Lower leg skin (tissue), 4 donors: ENCODE measurements at regions not wholly inside any gene's neighbourhood (a gene's known extent, or its start where the extent isn't known, plus 50 kb on each side); places are given as distances from the start of the nearest gene placed in this dataset.

ENCODE experiments used
- DNase-seq, 2 donors: peaks; one replicate each; pipeline ENCODE4 v3.0.0-alpha.2; 2019; ENCODE audit warnings: low spot score in 2 of 2
- H3K4me3 ChIP-seq: fragments of 200-600 bp; sonication (generic); 2 replicates; pipeline ENCODE4 v1.5.1; 2017; ENCODE audit warnings: mild to moderate bottlenecking, low read depth; ENCODE audit not compliant: poor library complexity, severe bottlenecking
- CTCF ChIP-seq, 3 donors: fragments of 450-650 bp; IDR thresholded peaks; one replicate each; pipeline ENCODE4 v1.5.1; 2016; ENCODE audit warnings: antibody characterized with exemption in 3 of 3, mild to moderate bottlenecking in 3 of 3, moderate library complexity in 2 of 3
- POLR2A ChIP-seq, 2 donors: fragments of 450-650 bp; IDR thresholded peaks; one replicate each; pipeline ENCODE4 v1.6.1; 2016 to 2017; ENCODE audit warnings: antibody characterized with exemption in 2 of 2, mild to moderate bottlenecking in 1 of 2, moderate library complexity in 1 of 2
- WGBS, 2 donors: methylation state at CpG; one replicate each; pipeline ENCODE4 v1.1.5; 2018; 5-methylcytosine and 5-hydroxymethylcytosine counted together
- intact Hi-C: fragments of 100-400 bp; cut with DNase I; formaldehyde crosslinking; loops from one replicate; pipeline ENCODE4 v1.15.0; 2023; ENCODE audit warnings: low total_unique reads

GRCh38 chr11:70931430-70931829, 320.9 kb downstream of the SHANK2 start:
- intact Hi-C loops, result no loop called here

DNA sequence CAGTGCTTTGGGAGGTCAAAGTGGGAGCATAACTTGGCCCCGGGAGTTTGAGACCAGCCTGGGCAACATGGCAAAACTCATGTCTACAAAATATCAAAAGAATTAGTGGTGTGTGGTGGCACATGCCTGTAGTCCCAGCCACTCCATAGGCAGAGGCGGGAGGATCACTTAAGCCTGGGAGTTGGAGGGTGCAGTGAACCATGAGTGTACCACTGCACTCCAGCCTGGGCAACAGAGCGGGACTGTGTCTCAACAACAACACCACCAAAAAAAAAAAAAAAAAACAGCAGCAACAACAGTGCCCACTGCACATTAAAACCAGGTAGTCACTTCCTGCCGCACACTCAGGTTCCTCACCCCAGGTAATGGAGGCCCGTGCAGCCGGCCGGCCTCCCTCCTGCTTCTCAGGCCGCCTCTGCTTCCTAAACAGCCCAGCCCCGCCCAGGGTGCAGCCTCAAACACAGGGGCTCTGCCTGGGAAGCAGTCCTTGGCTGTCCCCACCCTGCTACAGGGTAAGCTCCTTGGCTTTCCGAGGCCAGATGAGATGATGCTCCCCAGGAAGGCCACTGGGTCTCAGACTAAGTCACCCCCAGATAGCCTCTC, 318.3 kb downstream of the SHANK2 start:
- DNase-seq, result no peak
- intact Hi-C loops, result no loop called here
- 90 to 93% methylated on average over 10 of the region's 10 CpGs for WGBS, 2 donors
- no peak overlapping the region for H3K4me3 ChIP-seq
- TF ChIP-seq CTCF (IDR thresholded peaks at IDR 0.05), result no peak
- no peak for TF ChIP-seq POLR2A (IDR thresholded peaks at IDR 0.05)

More at GRCh38 chr11:70931430-70931829, 320.9 kb downstream of the SHANK2 start:
- TF ChIP-seq CTCF (IDR thresholded peaks at IDR 0.05) (no peak), POLR2A (IDR thresholded peaks at IDR 0.05) (no peak)
- H3K4me3 ChIP-seq, result no peak overlapping the region
- DNase-seq, result no peak
- WGBS, 2 donors, result 81 to 93% methylated on average over 12 of the region's 12 CpGs

GRCh38 chr11:70935006-70935768, 317.2 kb downstream of the SHANK2 start:
- no peak for TF ChIP-seq CTCF (IDR thresholded peaks at IDR 0.05)
- TF ChIP-seq POLR2A (IDR thresholded peaks at IDR 0.05), result no peak
- WGBS, 2 donors, result 79 to 83% methylated on average over 13 of the region's 13 CpGs

DNA sequence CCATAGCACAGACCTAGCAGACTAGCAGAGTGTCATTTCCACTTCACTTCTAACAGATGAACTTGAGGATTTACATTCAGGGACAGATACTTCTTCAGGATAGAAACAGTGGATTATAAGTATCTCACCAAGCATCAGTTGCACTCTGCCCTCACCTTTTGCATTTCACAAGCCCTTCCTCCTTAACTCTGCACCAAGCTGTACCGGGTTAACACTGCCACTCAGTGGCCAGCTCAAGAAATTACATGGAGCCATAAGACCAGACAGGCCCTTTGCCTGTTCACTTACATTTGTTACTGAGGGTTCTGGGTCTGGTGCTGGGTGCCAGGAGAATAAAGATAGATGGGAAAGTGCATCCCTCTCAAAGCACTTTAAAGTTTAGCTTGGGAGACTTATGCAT, 309.8 kb downstream of the SHANK2 start:
- WGBS, 2 donors, result 85% methylated on average over 1 of the region's 1 CpG
- no peak for DNase-seq
- TF ChIP-seq CTCF (IDR thresholded peaks at IDR 0.05), result no peak
- no peak for TF ChIP-seq POLR2A (IDR thresholded peaks at IDR 0.05)
- intact Hi-C loops, result no loop called here
- H3K4me3 ChIP-seq, result no peak overlapping the region

More at GRCh38 chr11:70935006-70935768, 317.2 kb downstream of the SHANK2 start:
- intact Hi-C loops, result no loop called here
- H3K4me3 ChIP-seq, result no peak overlapping the region
- DNase-seq, result no peak

DNA sequence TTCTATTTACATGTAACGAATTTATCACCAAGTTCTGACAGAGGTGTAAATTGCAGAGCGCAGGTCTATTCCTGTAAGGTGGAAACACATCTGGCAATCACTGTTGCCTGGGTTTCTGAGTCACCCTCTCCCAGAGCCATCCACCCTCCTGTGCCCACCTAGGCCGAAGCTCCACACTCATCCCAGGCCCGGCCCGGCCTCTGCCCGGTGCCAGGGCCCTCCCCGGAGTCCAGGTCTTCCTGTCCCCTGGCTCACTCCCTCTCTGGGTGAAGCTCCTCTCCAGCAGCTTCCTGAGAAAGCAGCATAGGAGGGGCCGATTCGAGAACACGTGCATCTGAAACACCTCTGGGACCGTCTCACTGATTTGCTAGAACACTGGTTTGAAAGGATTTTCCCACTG, 308.2 kb downstream of the SHANK2 start:
- 72 to 81% methylated on average over 11 of the region's 11 CpGs for WGBS, 2 donors
- H3K4me3 ChIP-seq, result no peak overlapping the region
- TF ChIP-seq POLR2A (IDR thresholded peaks at IDR 0.05), result no peak
- no peak for TF ChIP-seq CTCF (IDR thresholded peaks at IDR 0.05)
- no peak for DNase-seq
- intact Hi-C loops, result no loop called here
